Ishikawa (cell line): ENCODE measurements at regions not wholly inside any gene's neighbourhood (a gene's known extent, or its start where the extent isn't known, plus 50 kb on each side); places are given as distances from the start of the nearest gene placed in this dataset.

Source experiments
- CREB1 ChIP-seq: IDR thresholded peaks from 2 replicates; pipeline ENCODE4 v1.6.1; 2012; ENCODE audit warnings: low read depth
- TF ChIP-seq, protein P1 (sequence below): IDR thresholded peaks from 2 replicates; pipeline ENCODE4 v1.6.1; 2012
- TF ChIP-seq, protein P2 (sequence below): IDR thresholded peaks from 2 replicates; pipeline ENCODE4 v1.6.1; 2012; ENCODE audit warnings: low read depth, mild to moderate bottlenecking

DNA sequence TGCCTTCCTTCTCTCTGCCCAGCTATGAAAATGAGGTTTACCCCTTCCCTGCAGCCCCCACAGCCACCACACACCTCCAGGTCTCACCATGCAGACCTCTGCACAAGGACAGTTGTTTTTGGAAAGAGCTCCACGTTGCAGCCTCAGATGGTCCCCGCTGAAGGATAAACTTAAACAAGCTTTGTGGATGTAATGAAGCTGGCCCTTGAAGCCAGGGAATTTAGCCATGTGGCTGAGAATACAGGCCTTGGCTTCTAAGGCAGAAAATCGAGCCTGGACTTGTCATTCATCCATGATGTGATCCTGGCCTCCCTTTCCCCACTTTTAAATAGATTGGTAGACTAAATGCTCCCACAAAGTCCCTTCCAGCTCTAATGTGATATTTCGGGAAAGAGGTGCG is 79.4 kb downstream of the TBX3 start:
- TF ChIP-seq, protein P1, sequence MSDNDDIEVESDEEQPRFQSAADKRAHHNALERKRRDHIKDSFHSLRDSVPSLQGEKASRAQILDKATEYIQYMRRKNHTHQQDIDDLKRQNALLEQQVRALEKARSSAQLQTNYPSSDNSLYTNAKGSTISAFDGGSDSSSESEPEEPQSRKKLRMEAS: no peak
- TF ChIP-seq, protein P2, sequence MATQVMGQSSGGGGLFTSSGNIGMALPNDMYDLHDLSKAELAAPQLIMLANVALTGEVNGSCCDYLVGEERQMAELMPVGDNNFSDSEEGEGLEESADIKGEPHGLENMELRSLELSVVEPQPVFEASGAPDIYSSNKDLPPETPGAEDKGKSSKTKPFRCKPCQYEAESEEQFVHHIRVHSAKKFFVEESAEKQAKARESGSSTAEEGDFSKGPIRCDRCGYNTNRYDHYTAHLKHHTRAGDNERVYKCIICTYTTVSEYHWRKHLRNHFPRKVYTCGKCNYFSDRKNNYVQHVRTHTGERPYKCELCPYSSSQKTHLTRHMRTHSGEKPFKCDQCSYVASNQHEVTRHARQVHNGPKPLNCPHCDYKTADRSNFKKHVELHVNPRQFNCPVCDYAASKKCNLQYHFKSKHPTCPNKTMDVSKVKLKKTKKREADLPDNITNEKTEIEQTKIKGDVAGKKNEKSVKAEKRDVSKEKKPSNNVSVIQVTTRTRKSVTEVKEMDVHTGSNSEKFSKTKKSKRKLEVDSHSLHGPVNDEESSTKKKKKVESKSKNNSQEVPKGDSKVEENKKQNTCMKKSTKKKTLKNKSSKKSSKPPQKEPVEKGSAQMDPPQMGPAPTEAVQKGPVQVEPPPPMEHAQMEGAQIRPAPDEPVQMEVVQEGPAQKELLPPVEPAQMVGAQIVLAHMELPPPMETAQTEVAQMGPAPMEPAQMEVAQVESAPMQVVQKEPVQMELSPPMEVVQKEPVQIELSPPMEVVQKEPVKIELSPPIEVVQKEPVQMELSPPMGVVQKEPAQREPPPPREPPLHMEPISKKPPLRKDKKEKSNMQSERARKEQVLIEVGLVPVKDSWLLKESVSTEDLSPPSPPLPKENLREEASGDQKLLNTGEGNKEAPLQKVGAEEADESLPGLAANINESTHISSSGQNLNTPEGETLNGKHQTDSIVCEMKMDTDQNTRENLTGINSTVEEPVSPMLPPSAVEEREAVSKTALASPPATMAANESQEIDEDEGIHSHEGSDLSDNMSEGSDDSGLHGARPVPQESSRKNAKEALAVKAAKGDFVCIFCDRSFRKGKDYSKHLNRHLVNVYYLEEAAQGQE: no peak
- no peak for TF ChIP-seq CREB1
